Nephron progenitor cell (in vitro differentiated cells): ENCODE measurements at regions not wholly inside any gene's neighbourhood (a gene's known extent, or its start where the extent isn't known, plus 50 kb on each side); places are given as distances from the start of the nearest gene placed in this dataset.

Experiments
- DNase-seq: peaks from one replicate; pipeline ENCODE4 v3.0.0; 2021
- H3K27ac Mint-ChIP-seq: 2 replicates; pipeline ENCODE4 v1.8.0; 2021; ENCODE audit warnings: mild to moderate bottlenecking, moderate library complexity, mixed read lengths
- H3K27me3 Mint-ChIP-seq: 2 replicates; pipeline ENCODE4 v1.8.0; 2021; ENCODE audit warnings: mild to moderate bottlenecking, low read depth, mixed read lengths; ENCODE audit not compliant: poor library complexity
- H3K36me3 Mint-ChIP-seq: 2 replicates; pipeline ENCODE4 v1.8.0; 2021; ENCODE audit warnings: low read depth, mixed read lengths
- H3K4me1 Mint-ChIP-seq: 2 replicates; pipeline ENCODE4 v1.8.0; 2021; ENCODE audit warnings: mixed read lengths
- H3K4me3 Mint-ChIP-seq: 2 replicates; pipeline ENCODE4 v1.8.0; 2021; ENCODE audit warnings: mild to moderate bottlenecking, moderate library complexity, mixed read lengths
- H3K9me3 Mint-ChIP-seq: 2 replicates; pipeline ENCODE4 v1.8.0; 2021; ENCODE audit warnings: mild to moderate bottlenecking, moderate library complexity, mixed read lengths
- TF ChIP-seq, protein P1 (sequence below): fragments of 200-600 bp; sonication (generic); IDR thresholded peaks from 2 replicates; pipeline ENCODE4 v1.5.0; 2021; ENCODE audit warnings: antibody characterized with exemption

DNA sequence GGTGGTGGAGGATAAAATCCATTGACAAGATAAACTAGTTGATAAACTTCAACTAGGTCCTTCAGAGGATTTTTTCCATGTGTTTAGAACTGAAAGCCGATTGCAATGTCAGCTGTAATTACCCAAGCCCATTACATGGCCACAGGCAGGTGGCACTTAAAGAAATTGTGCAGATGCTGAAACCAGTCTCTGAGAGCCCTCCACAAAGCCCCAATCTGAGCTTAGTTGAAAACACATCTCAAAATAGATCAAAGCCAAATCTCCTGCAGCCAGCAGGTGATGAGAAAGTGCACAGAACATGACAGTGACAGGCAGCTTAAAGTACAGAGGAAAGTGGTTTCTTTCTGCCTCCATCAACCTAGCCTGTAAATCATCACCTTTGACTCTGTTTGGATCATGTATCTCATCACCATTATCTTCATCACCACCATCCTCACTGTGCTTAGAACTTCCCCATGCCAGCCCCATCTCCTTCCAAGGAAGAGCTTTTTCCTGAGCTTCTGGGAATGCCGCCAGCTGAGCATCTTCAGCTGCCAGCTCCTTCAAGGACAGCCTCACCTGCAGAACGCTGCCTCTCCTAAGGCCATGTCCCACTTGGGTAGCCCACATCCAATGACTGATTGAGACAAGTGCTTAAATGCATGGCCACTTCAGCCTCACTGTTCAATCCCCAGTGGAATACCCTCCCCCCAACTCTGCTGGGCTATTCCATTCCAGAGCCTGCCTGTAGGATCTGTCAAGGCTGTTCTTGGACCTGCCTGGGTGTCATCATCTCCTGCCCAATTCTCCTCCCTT is 219.5 kb upstream of the TMEM132C start:
- no peaks in the 10 kb centered on the region for H3K36me3 Mint-ChIP-seq
- H3K4me3 Mint-ChIP-seq: no peak overlapping the region
- H3K27me3 Mint-ChIP-seq: peaks cover 13% of the 10 kb centered on the region
- H3K27ac Mint-ChIP-seq: no peak overlapping the region
- H3K9me3 Mint-ChIP-seq: peaks cover 10% of the 10 kb centered on the region
- TF ChIP-seq, protein P1, sequence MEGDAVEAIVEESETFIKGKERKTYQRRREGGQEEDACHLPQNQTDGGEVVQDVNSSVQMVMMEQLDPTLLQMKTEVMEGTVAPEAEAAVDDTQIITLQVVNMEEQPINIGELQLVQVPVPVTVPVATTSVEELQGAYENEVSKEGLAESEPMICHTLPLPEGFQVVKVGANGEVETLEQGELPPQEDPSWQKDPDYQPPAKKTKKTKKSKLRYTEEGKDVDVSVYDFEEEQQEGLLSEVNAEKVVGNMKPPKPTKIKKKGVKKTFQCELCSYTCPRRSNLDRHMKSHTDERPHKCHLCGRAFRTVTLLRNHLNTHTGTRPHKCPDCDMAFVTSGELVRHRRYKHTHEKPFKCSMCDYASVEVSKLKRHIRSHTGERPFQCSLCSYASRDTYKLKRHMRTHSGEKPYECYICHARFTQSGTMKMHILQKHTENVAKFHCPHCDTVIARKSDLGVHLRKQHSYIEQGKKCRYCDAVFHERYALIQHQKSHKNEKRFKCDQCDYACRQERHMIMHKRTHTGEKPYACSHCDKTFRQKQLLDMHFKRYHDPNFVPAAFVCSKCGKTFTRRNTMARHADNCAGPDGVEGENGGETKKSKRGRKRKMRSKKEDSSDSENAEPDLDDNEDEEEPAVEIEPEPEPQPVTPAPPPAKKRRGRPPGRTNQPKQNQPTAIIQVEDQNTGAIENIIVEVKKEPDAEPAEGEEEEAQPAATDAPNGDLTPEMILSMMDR: no peak
- DNase-seq: no peak
- H3K4me1 Mint-ChIP-seq: no peaks in the 10 kb centered on the region

DNA sequence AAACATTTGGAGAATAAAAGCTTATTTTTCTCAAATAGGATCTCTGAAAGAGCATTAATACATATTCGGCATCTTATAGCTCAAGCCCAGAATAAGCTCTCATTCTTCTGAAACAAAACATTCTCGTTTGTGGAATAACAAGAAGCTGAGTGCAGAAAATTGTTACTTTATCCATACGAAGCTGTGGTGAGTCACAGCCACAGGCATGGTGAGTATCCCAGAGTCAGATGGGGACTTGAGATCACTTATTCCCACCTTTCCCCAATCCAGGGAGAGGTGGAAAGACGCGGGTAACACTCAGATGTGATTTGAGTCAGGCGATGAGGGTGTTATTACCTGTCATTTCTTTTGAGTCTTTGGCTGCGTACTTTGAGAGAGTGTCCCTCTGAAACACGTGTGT is 214.6 kb upstream of the TMEM132C start:
- no peak overlapping the region for H3K4me3 Mint-ChIP-seq
- DNase-seq: no peak
- no peaks in the 10 kb centered on the region for H3K9me3 Mint-ChIP-seq
- H3K4me1 Mint-ChIP-seq: peaks cover 15% of the 10 kb centered on the region
- H3K27ac Mint-ChIP-seq: no peak overlapping the region
- H3K36me3 Mint-ChIP-seq: no peaks in the 10 kb centered on the region
- TF ChIP-seq, protein P1: no peak
- peaks cover 8% of the 10 kb centered on the region for H3K27me3 Mint-ChIP-seq

DNA sequence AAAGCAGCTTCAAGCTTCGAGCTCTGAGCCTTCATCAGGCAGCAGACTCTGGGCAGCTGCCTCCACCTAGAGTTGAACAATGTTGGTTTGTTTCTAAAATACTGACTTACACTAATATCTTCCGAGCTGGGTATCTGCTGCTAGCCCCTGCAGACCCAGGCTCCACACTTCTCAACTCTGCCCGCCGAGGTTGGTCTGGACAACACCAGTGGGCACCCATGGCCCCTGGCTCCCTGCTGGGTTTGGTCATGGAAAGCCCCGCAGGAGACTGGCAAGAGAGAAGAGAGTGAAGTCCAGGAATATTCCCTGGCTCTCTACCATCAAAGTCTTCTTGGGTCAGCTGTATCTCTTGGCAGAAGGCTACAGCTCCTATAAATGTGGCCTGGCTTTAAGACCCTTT is 214.2 kb upstream of the TMEM132C start:
- Mint-ChIP-seq H3K27me3 (peaks cover 8% of the 10 kb centered on the region), H3K9me3 (no peaks in the 10 kb centered on the region), H3K4me3 (no peak overlapping the region), H3K36me3 (no peaks in the 10 kb centered on the region), H3K27ac (no peak overlapping the region), H3K4me1 (peaks cover 15% of the 10 kb centered on the region)
- TF ChIP-seq, protein P1: no peak
- no peak for DNase-seq

DNA sequence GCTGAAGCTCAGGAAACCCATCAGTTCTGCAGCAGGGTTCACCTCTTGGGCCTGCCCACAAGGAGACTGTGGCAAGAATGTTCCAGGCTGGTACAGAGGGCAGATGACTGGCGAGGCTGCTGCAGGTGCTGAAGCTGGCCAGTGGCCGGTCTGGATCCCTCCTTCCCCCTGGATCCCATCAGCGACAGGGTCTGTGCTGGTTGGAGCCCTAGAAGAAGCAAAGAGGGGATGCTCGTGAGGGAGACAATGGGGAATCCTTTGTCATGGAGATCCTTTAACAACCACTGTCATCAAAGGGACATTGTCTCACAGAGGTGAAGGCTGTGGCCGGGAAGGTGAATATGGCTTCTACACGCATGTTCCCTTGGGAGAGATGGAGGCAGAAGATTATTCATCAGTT is 211.4 kb upstream of the TMEM132C start:
- H3K4me3 Mint-ChIP-seq: no peak overlapping the region
- H3K27me3 Mint-ChIP-seq: peaks cover 4% of the 10 kb centered on the region
- no peak for DNase-seq
- no peaks in the 10 kb centered on the region for H3K9me3 Mint-ChIP-seq
- TF ChIP-seq, protein P1: no peak
- peak overlapping the region; percentile 73 for H3K27ac Mint-ChIP-seq
- H3K36me3 Mint-ChIP-seq: no peaks in the 10 kb centered on the region
- peaks cover 20% of the 10 kb centered on the region for H3K4me1 Mint-ChIP-seq

DNA sequence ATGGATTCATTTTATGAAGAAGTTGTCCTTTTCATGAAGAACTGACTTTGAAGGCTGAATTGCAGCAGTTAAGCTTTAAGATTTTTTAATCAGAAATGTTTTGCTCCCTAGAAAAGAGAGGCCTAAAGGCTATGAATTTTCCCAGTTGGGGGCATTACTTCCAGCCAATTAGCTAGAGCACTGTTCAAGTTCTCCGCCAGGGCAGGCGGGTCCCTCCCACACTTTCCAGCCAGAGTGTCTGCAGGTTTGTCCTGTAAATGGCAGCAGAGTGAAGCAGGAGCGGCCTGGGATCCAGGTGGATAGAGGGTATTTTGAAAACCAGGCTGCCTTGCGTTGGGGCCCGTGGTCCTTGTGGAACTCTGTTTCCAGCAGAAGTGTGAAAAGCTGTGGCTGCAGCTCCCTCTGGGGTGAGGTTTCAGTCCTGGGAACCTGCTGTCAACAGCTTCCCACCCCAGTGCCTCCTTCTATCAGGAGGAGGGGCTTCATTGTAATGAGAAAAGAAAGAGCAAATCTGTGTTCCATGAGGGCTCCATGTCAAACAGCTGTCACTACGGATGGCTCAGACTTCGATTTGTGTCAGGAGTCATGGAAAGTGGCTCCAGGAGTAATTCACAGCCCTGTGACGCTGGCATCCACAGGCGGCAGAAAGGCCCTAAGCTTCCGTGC is 210.7 kb upstream of the TMEM132C start:
- peaks cover 20% of the 10 kb centered on the region for H3K4me1 Mint-ChIP-seq
- H3K4me3 Mint-ChIP-seq: no peak overlapping the region
- no peaks in the 10 kb centered on the region for H3K9me3 Mint-ChIP-seq
- TF ChIP-seq, protein P1: no peak
- peak; percentile 10 for DNase-seq
- peak overlapping the region; percentile 84 for H3K27ac Mint-ChIP-seq
- H3K36me3 Mint-ChIP-seq: no peaks in the 10 kb centered on the region
- H3K27me3 Mint-ChIP-seq: peaks cover 4% of the 10 kb centered on the region
